ENCODE measurements at regions not wholly inside any gene's neighbourhood (a gene's known extent, or its start where the extent isn't known, plus 50 kb on each side); places are given as distances from the start of the nearest gene placed in this dataset.
A peak's percentile ranks its signal among the peaks of the same experiment; 100 is the strongest.

- DNase-seq, result no peak
Observed at GRCh38 chr11:111091321-111091938, 154.1 kb upstream of the POU2AF2 start.

- no peak for DNase-seq
Observed at GRCh38 chr11:111089759-111090158, 155.8 kb upstream of the POU2AF2 start.

GRCh38 chr11:111088847-111089355 is 156.6 kb upstream of the POU2AF2 start:
- DNase-seq, result no peak

GRCh38 chr11:111086058-111086457 is 159.5 kb upstream of the POU2AF2 start:
- DNase-seq, result no peak

GRCh38 chr11:111082664-111083063 is 162.9 kb upstream of the POU2AF2 start:
- DNase-seq, result no peak

GRCh38 chr11:111081021-111081511 is 164.5 kb upstream of the POU2AF2 start:
- DNase-seq, result no peak

- no peak for DNase-seq
Observed at GRCh38 chr11:111077530-111078322, 167.8 kb upstream of the POU2AF2 start.

GRCh38 chr11:111069066-111069465 is 176.5 kb upstream of the POU2AF2 start:
- DNase-seq, result peak; percentile 79

- no peak for DNase-seq
Observed at GRCh38 chr11:111067994-111068393, 177.5 kb upstream of the POU2AF2 start.

GRCh38 chr11:111066846-111067245 is 178.7 kb upstream of the POU2AF2 start:
- DNase-seq, result no peak

GRCh38 chr11:111063726-111064517 is 181.6 kb upstream of the POU2AF2 start:
- DNase-seq, result no peak

- DNase-seq, result no peak
Observed at GRCh38 chr11:111062420-111062819, 183.1 kb upstream of the POU2AF2 start.

- no peak for DNase-seq
Observed at GRCh38 chr11:111059726-111060125, 185.8 kb upstream of the POU2AF2 start.

- DNase-seq, result no peak
Observed at GRCh38 chr11:111049131-111049530, 196.4 kb upstream of the POU2AF2 start.

GRCh38 chr11:111047374-111047773 is 198.2 kb upstream of the POU2AF2 start:
- DNase-seq, result no peak

- DNase-seq, result no peak
Observed at GRCh38 chr11:111046291-111046690, 199.2 kb upstream of the POU2AF2 start.

- DNase-seq, result no peak
Observed at GRCh38 chr11:111045874-111046273, 199.7 kb upstream of the POU2AF2 start.

GRCh38 chr11:111045407-111045803 is 200.1 kb upstream of the POU2AF2 start:
- DNase-seq, result no peak

- DNase-seq, result no peak
Observed at GRCh38 chr11:111044751-111045406, 200.6 kb upstream of the POU2AF2 start.

GRCh38 chr11:111039982-111040381 is 205.5 kb upstream of the POU2AF2 start:
- no peak for DNase-seq

- DNase-seq, result no peak
Observed at GRCh38 chr11:111035746-111036145, 209.8 kb upstream of the POU2AF2 start.

- no peak for DNase-seq
Observed at GRCh38 chr11:111026241-111026640, 219.3 kb upstream of the POU2AF2 start.

- DNase-seq, result no peak
Observed at GRCh38 chr11:111021131-111021530, 224.4 kb upstream of the POU2AF2 start.
